ENCODE measurements at regions not wholly inside any gene's neighbourhood (a gene's known extent, or its start where the extent isn't known, plus 50 kb on each side); places are given as distances from the start of the nearest gene placed in this dataset.

DNA sequence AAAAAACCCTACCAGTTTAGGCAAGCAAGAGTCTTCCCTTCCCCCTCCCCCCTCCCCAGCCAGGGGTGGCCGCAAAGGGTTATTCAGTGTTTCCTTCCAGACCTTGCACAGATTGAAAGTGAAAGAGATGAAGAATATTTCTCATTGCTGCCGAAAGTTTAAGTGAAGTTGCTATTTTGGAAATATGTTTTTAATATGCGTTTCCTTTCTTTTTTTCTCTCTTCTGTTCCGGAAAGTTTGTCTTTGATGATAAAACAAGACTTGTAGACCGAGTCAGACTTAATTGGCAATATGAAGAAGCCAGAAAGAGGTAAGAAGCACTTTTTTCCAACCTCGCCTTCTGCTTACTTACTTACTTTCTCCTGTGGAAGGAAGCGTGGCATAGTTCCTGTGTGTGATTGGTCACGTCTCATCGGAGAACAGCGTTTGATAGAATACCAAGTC is 58.5 kb upstream of the CLCN4 start:
- no peak overlapping the region for H2AFZ ChIP-seq (ENCODE audit: low read length)
- H3K79me2 ChIP-seq (ENCODE audit: low read length) = no peaks in the 10 kb centered on the region
- H3K4me1 ChIP-seq (ENCODE audit: low read length) = peaks cover 6% of the 10 kb centered on the region; the same call in 1 of the 2 replicates
- no peaks in the 10 kb centered on the region for H3K9me2 ChIP-seq (replicated peaks; ENCODE audit: insufficient read depth, low read length)
- H4K20me1 ChIP-seq (ENCODE audit: insufficient read depth, low read depth, low read length) = no peaks in the 10 kb centered on the region
- no peaks in the 10 kb centered on the region for H3K27me3 ChIP-seq (ENCODE audit: low read length)
- peak overlapping the region; percentile 25 for H3K4me2 ChIP-seq (ENCODE audit: low read depth, low read length, poor library complexity, severe bottlenecking)
- H3K27ac ChIP-seq (ENCODE audit: low read length) = no peak overlapping the region
- DNase-seq = peak; percentile 37
- H3K36me3 ChIP-seq (ENCODE audit: insufficient read depth, low read length) = no peaks in the 10 kb centered on the region
- H3K4me3 ChIP-seq (ENCODE audit: low read length) = peak overlapping the region; percentile 27; the same call in 1 of the 2 replicates
- no peaks in the 10 kb centered on the region for H3K9me3 ChIP-seq (ENCODE audit: low read length)
- H3K9ac ChIP-seq (ENCODE audit: low read length) = 0 out of 2 replicates have a peak overlapping the region, but pooled peaks have one; percentile 7

- no peak overlapping the region for H2AFZ ChIP-seq (ENCODE audit: low read length)
Observed at GRCh38 chrX:10099411-10099810, 57.4 kb upstream of the CLCN4 start.

GRCh38 chrX:10101269-10101668 is 55.5 kb upstream of the CLCN4 start:
- H3K4me1 ChIP-seq (ENCODE audit: low read length) = peaks cover 6% of the 10 kb centered on the region

More at GRCh38 chrX:10099411-10099810, 57.4 kb upstream of the CLCN4 start:
- peaks cover 6% of the 10 kb centered on the region; the same call in 1 of the 2 replicates for H3K4me1 ChIP-seq (ENCODE audit: low read length)
- no peaks in the 10 kb centered on the region for H3K27me3 ChIP-seq (ENCODE audit: low read length)
- no peak overlapping the region for H3K4me2 ChIP-seq (ENCODE audit: low read depth, low read length, poor library complexity, severe bottlenecking)
- H3K9ac ChIP-seq (ENCODE audit: low read length) = no peak overlapping the region
- H3K27ac ChIP-seq (ENCODE audit: low read length) = no peak overlapping the region
- H4K20me1 ChIP-seq (ENCODE audit: insufficient read depth, low read depth, low read length) = no peaks in the 10 kb centered on the region
- H3K36me3 ChIP-seq (ENCODE audit: insufficient read depth, low read length) = no peaks in the 10 kb centered on the region
- no peaks in the 10 kb centered on the region for H3K9me3 ChIP-seq (ENCODE audit: low read length)
- H3K79me2 ChIP-seq (ENCODE audit: low read length) = no peaks in the 10 kb centered on the region
- H3K9me2 ChIP-seq (replicated peaks; ENCODE audit: insufficient read depth, low read length) = no peaks in the 10 kb centered on the region
- H3K4me3 ChIP-seq (ENCODE audit: low read length) = no peak overlapping the region
- DNase-seq = peak; percentile 29

GRCh38 chrX:10102046-10102704 is 54.6 kb upstream of the CLCN4 start:
- Histone ChIP-seq H3K79me2 (ENCODE audit: low read length) (no peaks in the 10 kb centered on the region), H3K9ac (ENCODE audit: low read length) (no peak overlapping the region), H4K20me1 (ENCODE audit: insufficient read depth, low read depth, low read length) (no peaks in the 10 kb centered on the region), H3K4me2 (ENCODE audit: low read depth, low read length, poor library complexity, severe bottlenecking) (no peak overlapping the region), H3K27ac (ENCODE audit: low read length) (no peak overlapping the region), H3K27me3 (ENCODE audit: low read length) (no peaks in the 10 kb centered on the region), H3K36me3 (ENCODE audit: insufficient read depth, low read length) (no peaks in the 10 kb centered on the region), H3K4me3 (ENCODE audit: low read length) (no peak overlapping the region), H3K9me3 (ENCODE audit: low read length) (no peaks in the 10 kb centered on the region), H3K4me1 (ENCODE audit: low read length) (peaks cover 15% of the 10 kb centered on the region), H2AFZ (ENCODE audit: low read length) (no peak overlapping the region), H3K9me2 (replicated peaks; ENCODE audit: insufficient read depth, low read length) (no peaks in the 10 kb centered on the region)
- DNase-seq = no peak

More at GRCh38 chrX:10101269-10101668, 55.5 kb upstream of the CLCN4 start:
- H3K4me3 ChIP-seq (ENCODE audit: low read length) = no peak overlapping the region
- no peak overlapping the region for H2AFZ ChIP-seq (ENCODE audit: low read length)
- H3K27me3 ChIP-seq (ENCODE audit: low read length) = no peaks in the 10 kb centered on the region
- H4K20me1 ChIP-seq (ENCODE audit: insufficient read depth, low read depth, low read length) = no peaks in the 10 kb centered on the region
- DNase-seq = no peak
- H3K27ac ChIP-seq (ENCODE audit: low read length) = no peak overlapping the region
- no peaks in the 10 kb centered on the region for H3K9me3 ChIP-seq (ENCODE audit: low read length)
- no peaks in the 10 kb centered on the region for H3K36me3 ChIP-seq (ENCODE audit: insufficient read depth, low read length)
- no peak overlapping the region for H3K9ac ChIP-seq (ENCODE audit: low read length)
- H3K4me2 ChIP-seq (ENCODE audit: low read depth, low read length, poor library complexity, severe bottlenecking) = no peak overlapping the region
- H3K79me2 ChIP-seq (ENCODE audit: low read length) = no peaks in the 10 kb centered on the region
- H3K9me2 ChIP-seq (replicated peaks; ENCODE audit: insufficient read depth, low read length) = no peaks in the 10 kb centered on the region

GRCh38 chrX:10103023-10103422 is 53.8 kb upstream of the CLCN4 start:
- Histone ChIP-seq H3K27me3 (ENCODE audit: low read length) (no peaks in the 10 kb centered on the region), H4K20me1 (ENCODE audit: insufficient read depth, low read depth, low read length) (no peaks in the 10 kb centered on the region), H3K4me1 (ENCODE audit: low read length) (peaks cover 13% of the 10 kb centered on the region), H3K9me2 (replicated peaks; ENCODE audit: insufficient read depth, low read length) (no peaks in the 10 kb centered on the region), H3K36me3 (ENCODE audit: insufficient read depth, low read length) (no peaks in the 10 kb centered on the region), H3K4me3 (ENCODE audit: low read length) (no peak overlapping the region), H2AFZ (ENCODE audit: low read length) (no peak overlapping the region), H3K9ac (ENCODE audit: low read length) (no peak overlapping the region), H3K9me3 (ENCODE audit: low read length) (no peaks in the 10 kb centered on the region), H3K27ac (ENCODE audit: low read length) (no peak overlapping the region), H3K4me2 (ENCODE audit: low read depth, low read length, poor library complexity, severe bottlenecking) (no peak overlapping the region), H3K79me2 (ENCODE audit: low read length) (no peaks in the 10 kb centered on the region)
- no peak for DNase-seq

DNA sequence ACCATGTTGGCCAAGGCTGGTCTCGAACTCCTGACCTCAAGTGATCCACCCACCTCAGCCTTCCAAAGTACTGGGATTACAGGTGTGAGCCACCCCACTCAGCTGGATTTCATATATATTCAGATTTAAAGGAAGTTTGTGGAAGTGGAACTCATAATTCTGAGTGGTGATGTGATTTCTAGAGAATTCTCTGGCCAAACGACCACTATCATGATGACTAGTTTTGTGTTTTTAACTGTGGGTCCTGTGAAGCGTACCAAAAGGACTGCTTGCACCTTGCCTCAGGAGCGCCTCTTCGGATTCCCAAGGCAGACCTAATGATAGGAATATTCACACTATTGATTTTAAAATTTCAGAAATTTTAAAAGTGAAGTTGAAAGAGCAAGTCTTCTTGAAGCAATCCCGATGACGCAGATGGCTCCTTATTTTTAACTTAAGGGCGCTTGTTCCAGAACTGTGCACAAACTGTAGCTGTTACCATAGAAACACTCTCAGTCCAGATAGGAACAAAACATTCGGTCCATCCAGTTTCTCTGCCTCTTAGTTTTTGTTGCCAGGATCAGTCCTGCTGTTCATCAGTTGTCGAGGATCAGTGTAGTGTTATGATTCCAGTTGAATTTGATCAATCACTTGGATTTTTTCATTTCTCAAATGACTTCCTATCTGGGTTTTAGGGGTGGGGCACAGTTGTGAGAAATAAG is 51.7 kb upstream of the CLCN4 start:
- peaks cover 9% of the 10 kb centered on the region for H3K4me1 ChIP-seq (ENCODE audit: low read length)
- no peak overlapping the region for H3K9ac ChIP-seq (ENCODE audit: low read length)
- no peak for DNase-seq
- H3K79me2 ChIP-seq (ENCODE audit: low read length) = no peaks in the 10 kb centered on the region
- no peak overlapping the region for H2AFZ ChIP-seq (ENCODE audit: low read length)
- H3K4me3 ChIP-seq (ENCODE audit: low read length) = no peak overlapping the region
- H3K27ac ChIP-seq (ENCODE audit: low read length) = no peak overlapping the region
- no peaks in the 10 kb centered on the region for H3K36me3 ChIP-seq (ENCODE audit: insufficient read depth, low read length)
- H3K9me2 ChIP-seq (replicated peaks; ENCODE audit: insufficient read depth, low read length) = no peaks in the 10 kb centered on the region
- H3K27me3 ChIP-seq (ENCODE audit: low read length) = no peaks in the 10 kb centered on the region
- no peaks in the 10 kb centered on the region for H3K9me3 ChIP-seq (ENCODE audit: low read length)
- no peak overlapping the region for H3K4me2 ChIP-seq (ENCODE audit: low read depth, low read length, poor library complexity, severe bottlenecking)
- H4K20me1 ChIP-seq (ENCODE audit: insufficient read depth, low read depth, low read length) = no peaks in the 10 kb centered on the region

DNA sequence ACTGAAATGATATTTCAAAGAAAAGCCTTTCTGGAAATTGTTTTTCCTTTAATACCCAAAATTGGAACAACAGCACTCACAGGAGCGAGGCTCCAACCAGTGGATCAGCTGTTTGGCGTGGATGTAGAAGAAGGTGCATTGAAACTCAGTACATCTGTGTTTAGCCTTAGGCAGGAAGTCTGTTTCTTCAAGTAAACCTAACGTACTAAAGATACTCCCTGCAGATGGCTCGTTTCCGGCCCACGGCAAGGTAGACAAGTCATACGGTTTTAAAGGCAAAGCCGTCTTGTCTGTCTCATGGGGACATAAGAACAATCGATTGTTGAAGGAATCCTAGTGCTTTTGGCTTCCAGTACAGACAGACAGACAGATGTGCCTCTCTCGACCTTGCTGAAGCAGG is 50.0 kb upstream of the CLCN4 start:
- Histone ChIP-seq H3K4me3 (ENCODE audit: low read length) (no peak overlapping the region), H3K79me2 (ENCODE audit: low read length) (no peaks in the 10 kb centered on the region), H3K27me3 (ENCODE audit: low read length) (no peaks in the 10 kb centered on the region), H3K4me1 (ENCODE audit: low read length) (peaks cover 17% of the 10 kb centered on the region), H3K9me2 (replicated peaks; ENCODE audit: insufficient read depth, low read length) (no peaks in the 10 kb centered on the region), H3K9me3 (ENCODE audit: low read length) (no peaks in the 10 kb centered on the region), H3K4me2 (ENCODE audit: low read depth, low read length, poor library complexity, severe bottlenecking) (no peak overlapping the region), H3K27ac (ENCODE audit: low read length) (no peak overlapping the region), H3K36me3 (ENCODE audit: insufficient read depth, low read length) (no peaks in the 10 kb centered on the region), H4K20me1 (ENCODE audit: insufficient read depth, low read depth, low read length) (no peaks in the 10 kb centered on the region), H3K9ac (ENCODE audit: low read length) (no peak overlapping the region; the same call in 1 of the 2 replicates), H2AFZ (ENCODE audit: low read length) (no peak overlapping the region)
- peak; percentile 67 for DNase-seq
